WTC11 (cell line): ENCODE measurements at regions not wholly inside any gene's neighbourhood (a gene's known extent, or its start where the extent isn't known, plus 50 kb on each side); places are given as distances from the start of the nearest gene placed in this dataset.

Experiments
- ATAC-seq: fragments of 200-7000 bp; cut with Tn5 transposase; 2 replicates; pipeline ENCODE4 v1.10.0; 2021; ENCODE audit warnings: mild to moderate bottlenecking, moderate library complexity
- CTCF ChIA-PET: fragments of 300-600 bp; sonication (Branson Sonifier 250); formaldehyde crosslinking; loops from one replicate; lab custom pipeline; 2021; ENCODE audit warnings: antibody characterized with exemption; lab: Charles Lee
- POLR2A ChIA-PET: fragments of 350-600 bp; sonication (Branson Sonifier 250); formaldehyde crosslinking; loops from one replicate; lab custom pipeline; 2021; ENCODE audit warnings: antibody characterized with exemption; lab: Charles Lee
- DNase-seq: peaks from one replicate; pipeline ENCODE4 v3.0.0; 2021; ENCODE audit warnings: low spot score
- H3K27ac Mint-ChIP-seq: 2 replicates; pipeline ENCODE4 v1.8.0; 2021; ENCODE audit warnings: mixed read lengths
- H3K27me3 Mint-ChIP-seq: 2 replicates; pipeline ENCODE4 v1.8.0; 2021; ENCODE audit warnings: low read depth, mild to moderate bottlenecking, moderate library complexity, mixed read lengths
- H3K36me3 Mint-ChIP-seq: 2 replicates; pipeline ENCODE4 v1.8.0; 2021; ENCODE audit warnings: mixed read lengths
- H3K4me1 Mint-ChIP-seq: 2 replicates; pipeline ENCODE4 v1.8.0; 2022; ENCODE audit warnings: mixed read lengths
- H3K4me3 Mint-ChIP-seq: 2 replicates; pipeline ENCODE4 v1.8.0; 2021; ENCODE audit warnings: mild to moderate bottlenecking, moderate library complexity, mixed read lengths
- H3K9me3 Mint-ChIP-seq: 2 replicates; pipeline ENCODE4 v1.8.0; 2021; ENCODE audit warnings: mixed read lengths
- CBFB ChIP-seq: sonication (generic); formaldehyde crosslinking; IDR thresholded peaks from 2 replicates; pipeline ENCODE4 v1.8.1; 2022; ENCODE audit warnings: mild to moderate bottlenecking, low read depth, missing genetic modification reagents
- E2F1 ChIP-seq: sonication (generic); formaldehyde crosslinking; IDR thresholded peaks from 2 replicates; pipeline ENCODE4 v1.8.0; 2022; ENCODE audit warnings: mild to moderate bottlenecking, missing genetic modification reagents
- EMX1 ChIP-seq: fragments of 250-450 bp; sonication (Bioruptor Pico); IDR thresholded peaks from 2 replicates; pipeline ENCODE4 v1.8.0; 2021; ENCODE audit warnings: mild to moderate bottlenecking
- ETV6 ChIP-seq: sonication (generic); formaldehyde crosslinking; IDR thresholded peaks from 2 replicates; pipeline ENCODE4 v1.8.1; 2022; ENCODE audit warnings: mild to moderate bottlenecking, missing genetic modification reagents
- FOXK1 ChIP-seq: sonication (generic); formaldehyde crosslinking; IDR thresholded peaks from 2 replicates; pipeline ENCODE4 v1.8.0; 2022; ENCODE audit warnings: mild to moderate bottlenecking, moderate library complexity, missing genetic modification reagents
- FOXP1 ChIP-seq: sonication (generic); formaldehyde crosslinking; IDR thresholded peaks from 2 replicates; pipeline ENCODE4 v1.8.0; 2022; ENCODE audit warnings: missing genetic modification reagents, mild to moderate bottlenecking, moderate library complexity, borderline replicate concordance
- FOXP4 ChIP-seq: sonication (generic); formaldehyde crosslinking; IDR thresholded peaks from 2 replicates; pipeline ENCODE4 v1.8.0; 2022; ENCODE audit warnings: mild to moderate bottlenecking, missing genetic modification reagents
- GABPB1 ChIP-seq: sonication (generic); formaldehyde crosslinking; IDR thresholded peaks from 2 replicates; pipeline ENCODE4 v1.8.1; 2023; ENCODE audit warnings: mild to moderate bottlenecking, missing genetic modification reagents
- JAZF1 ChIP-seq: fragments of 250-450 bp; sonication (Bioruptor Pico); IDR thresholded peaks from 2 replicates; pipeline ENCODE4 v1.9.0; 2021; ENCODE audit warnings: moderate library complexity, mild to moderate bottlenecking, inconsistent platforms
- KAT7 ChIP-seq: sonication (generic); formaldehyde crosslinking; IDR thresholded peaks from 2 replicates; pipeline ENCODE4 v1.8.1; 2023; ENCODE audit warnings: missing genetic modification reagents, mild to moderate bottlenecking, borderline replicate concordance
- MYBL2 ChIP-seq: sonication (generic); formaldehyde crosslinking; IDR thresholded peaks from 2 replicates; pipeline ENCODE4 v1.8.1; 2023; ENCODE audit warnings: mild to moderate bottlenecking, moderate library complexity, missing genetic modification reagents
- NFATC4 ChIP-seq: fragments of 250-450 bp; sonication (Bioruptor Pico); IDR thresholded peaks from 2 replicates; pipeline ENCODE4 v1.9.0; 2021; ENCODE audit warnings: mild to moderate bottlenecking
- NFYB ChIP-seq: sonication (generic); formaldehyde crosslinking; conservative IDR thresholded peaks from 2 replicates; pipeline ENCODE4 v1.8.0; 2022; ENCODE audit warnings: low read depth, missing genetic modification reagents
- NR2C2 ChIP-seq: sonication (generic); formaldehyde crosslinking; IDR thresholded peaks from 2 replicates; pipeline ENCODE4 v1.8.0; 2022; ENCODE audit warnings: mild to moderate bottlenecking, missing genetic modification reagents
- PRDM15 ChIP-seq: sonication (generic); formaldehyde crosslinking; IDR thresholded peaks from 2 replicates; pipeline ENCODE4 v1.8.0; 2022; ENCODE audit warnings: missing genetic modification reagents
- PREB ChIP-seq: sonication (generic); formaldehyde crosslinking; IDR thresholded peaks from 2 replicates; pipeline ENCODE4 v1.8.1; 2022; ENCODE audit warnings: mild to moderate bottlenecking, missing genetic modification reagents, moderate library complexity, borderline replicate concordance
- SP1 ChIP-seq: sonication (generic); formaldehyde crosslinking; conservative IDR thresholded peaks from 2 replicates; pipeline ENCODE4 v1.8.1; 2022; ENCODE audit warnings: missing genetic modification reagents
- TCF7 ChIP-seq: sonication (generic); formaldehyde crosslinking; IDR thresholded peaks from 2 replicates; pipeline ENCODE4 v1.8.0; 2022; ENCODE audit warnings: mild to moderate bottlenecking, low read depth, missing genetic modification reagents, moderate library complexity
- ZNF121 ChIP-seq: sonication (generic); formaldehyde crosslinking; IDR thresholded peaks from 2 replicates; pipeline ENCODE4 v1.8.0; 2023; ENCODE audit warnings: missing genetic modification reagents
- ZNF138 ChIP-seq: sonication (generic); formaldehyde crosslinking; conservative IDR thresholded peaks from 2 replicates; pipeline ENCODE4 v1.8.1; 2022; ENCODE audit warnings: mild to moderate bottlenecking, moderate library complexity, missing genetic modification reagents
- ZNF232 ChIP-seq: sonication (generic); formaldehyde crosslinking; IDR thresholded peaks from 2 replicates; pipeline ENCODE4 v1.8.0; 2022; ENCODE audit warnings: mild to moderate bottlenecking, missing genetic modification reagents
- ZNF317 ChIP-seq: sonication (generic); formaldehyde crosslinking; IDR thresholded peaks from 2 replicates; pipeline ENCODE4 v1.8.1; 2023; ENCODE audit warnings: low read depth, mild to moderate bottlenecking, moderate library complexity, missing genetic modification reagents, borderline replicate concordance
- ZSCAN18 ChIP-seq: fragments of 250-450 bp; sonication (Bioruptor Pico); IDR thresholded peaks from 2 replicates; pipeline ENCODE4 v2.1.2; 2022; ENCODE audit warnings: mild to moderate bottlenecking, moderate library complexity

- POLR2A ChIA-PET: no interaction called here
- ATAC-seq (no peak), DNase-seq (no peak)
- CTCF ChIA-PET: interaction anchor here (1.0 kb wide), 1 partner anchor 24 kb away, joined by 3 read pairs; no protein-coding TSS in a partner anchor
- Mint-ChIP-seq H3K4me1 (peaks cover 26% of the 10 kb centered on the region), H3K27me3 (no peaks in the 10 kb centered on the region), H3K36me3 (no peaks in the 10 kb centered on the region), H3K9me3 (no peaks in the 10 kb centered on the region), H3K27ac (no peak overlapping the region), H3K4me3 (no peak overlapping the region)
- TF ChIP-seq NFYB (CRISPR knock-in tag): no peak
- TF ChIP-seq ZNF138 (CRISPR knock-in tag): no peak
- no peak for TF ChIP-seq FOXP1
- TF ChIP-seq ZNF121: no peak
- TF ChIP-seq JAZF1: no peak
- no peak for TF ChIP-seq FOXP4 (CRISPR knock-in tag)
- no peak for TF ChIP-seq CBFB (CRISPR knock-in tag)
- TF ChIP-seq MYBL2 (CRISPR knock-in tag): no peak
- no peak for TF ChIP-seq KAT7 (CRISPR knock-in tag)
- TF ChIP-seq ZSCAN18 (CRISPR knock-in tag): no peak
- no peak for TF ChIP-seq ETV6 (CRISPR knock-in tag)
- no peak for TF ChIP-seq ZNF232
- TF ChIP-seq EMX1 (CRISPR knock-in tag): no peak
- no peak for TF ChIP-seq SP1
- TF ChIP-seq E2F1 (CRISPR knock-in tag): no peak
Observed at GRCh38 chr2:239692919-239693318, 292.1 kb upstream of the HDAC4 start.

GRCh38 chr2:239692362-239692851 is 291.6 kb upstream of the HDAC4 start:
- CTCF ChIA-PET: interaction anchor here (1.0 kb wide), 1 partner anchor 25 kb away, joined by 3 read pairs; no protein-coding TSS in a partner anchor
- no peaks in the 10 kb centered on the region for H3K9me3 Mint-ChIP-seq
- peaks cover 24% of the 10 kb centered on the region for H3K4me1 Mint-ChIP-seq
- no peak for TF ChIP-seq PREB
- TF ChIP-seq ZNF317 (CRISPR knock-in tag): no peak
- no peak for TF ChIP-seq GABPB1 (CRISPR knock-in tag)
- no peak for TF ChIP-seq NR2C2 (CRISPR knock-in tag)
- POLR2A ChIA-PET: no interaction called here
- DNase-seq: no peak
- no peak overlapping the region for H3K4me3 Mint-ChIP-seq
- H3K27ac Mint-ChIP-seq: no peak overlapping the region
- no peak for ATAC-seq
- no peaks in the 10 kb centered on the region for H3K36me3 Mint-ChIP-seq
- H3K27me3 Mint-ChIP-seq: no peaks in the 10 kb centered on the region

GRCh38 chr2:239691720-239692119 is 290.9 kb upstream of the HDAC4 start:
- DNase-seq (no peak), ATAC-seq (no peak)
- H3K36me3 Mint-ChIP-seq: no peaks in the 10 kb centered on the region
- ChIA-PET CTCF (no interaction called here), POLR2A (no interaction called here)
- H3K27me3 Mint-ChIP-seq: no peaks in the 10 kb centered on the region
- H3K4me1 Mint-ChIP-seq: peaks cover 23% of the 10 kb centered on the region
- H3K4me3 Mint-ChIP-seq: no peak overlapping the region
- no peak for TF ChIP-seq FOXK1 (CRISPR knock-in tag)
- TF ChIP-seq NFATC4 (CRISPR knock-in tag): no peak
- TF ChIP-seq TCF7: no peak
- TF ChIP-seq PRDM15 (CRISPR knock-in tag): no peak
- no peak for TF ChIP-seq ZNF232
- no peaks in the 10 kb centered on the region for H3K9me3 Mint-ChIP-seq
- H3K27ac Mint-ChIP-seq: no peak overlapping the region
